Fibroblast of lung (primary cell): ENCODE measurements at regions not wholly inside any gene's neighbourhood (a gene's known extent, or its start where the extent isn't known, plus 50 kb on each side); places are given as distances from the start of the nearest gene placed in this dataset.

Experiments
- DNase-seq, 2 donors: peaks; one replicate each; pipeline versions ENCODE4 v3.0.0 to v3.0.0-alpha.2; 2010; ENCODE audit warnings: low read depth in 2 of 2
- H2AFZ ChIP-seq: 2 replicates; pipeline ENCODE4 v1.5.1; 2012; ENCODE audit warnings: low read length, control low read depth, inconsistent platforms
- H3K27ac ChIP-seq: 2 replicates; pipeline ENCODE4 v1.5.1; 2011; ENCODE audit warnings: low read length, control low read depth; ENCODE audit not compliant: insufficient read depth
- H3K27me3 ChIP-seq: 2 replicates; pipeline ENCODE4 v1.5.1; 2011; ENCODE audit warnings: mild to moderate bottlenecking, low read length; ENCODE audit not compliant: control insufficient read depth, insufficient read depth
- H3K36me3 ChIP-seq: 2 replicates; pipeline ENCODE4 v1.5.1; 2011; ENCODE audit warnings: low read length; ENCODE audit not compliant: control insufficient read depth, insufficient read depth
- H3K4me1 ChIP-seq: 2 replicates; pipeline ENCODE4 v1.5.1; 2011; ENCODE audit warnings: low read length; ENCODE audit not compliant: control insufficient read depth, insufficient read depth; ENCODE audit errors: extremely low read depth
- H3K4me2 ChIP-seq: 2 replicates; pipeline ENCODE4 v1.5.1; 2011; ENCODE audit warnings: low read length, control low read depth; ENCODE audit not compliant: insufficient read depth; ENCODE audit errors: extremely low read depth
- H3K4me3 ChIP-seq, 4 experiments: fragments of 200-600 bp in 1 of 4; sonication (generic) in 1 of 4; replicated peaks in 1 of 4; 2 replicates each; pipeline ENCODE4 v1.5.1; 2011 to 2016; ENCODE audit warnings: low read length in 4 of 4, low read depth in 3 of 4, mild to moderate bottlenecking in 3 of 4, control low read depth in 2 of 4, inconsistent platforms in 1 of 4, mixed read lengths in 1 of 4; ENCODE audit not compliant: insufficient read depth in 1 of 4; ENCODE audit errors: control extremely low read depth in 1 of 4
- H3K79me2 ChIP-seq: 2 replicates; pipeline ENCODE4 v1.5.1; 2012; ENCODE audit warnings: mild to moderate bottlenecking, low read length, inconsistent platforms; ENCODE audit not compliant: control insufficient read depth, insufficient read depth
- H3K9ac ChIP-seq: 2 replicates; pipeline ENCODE4 v1.5.1; 2011; ENCODE audit warnings: mild to moderate bottlenecking, low read length, control low read depth; ENCODE audit not compliant: insufficient read depth
- H3K9me3 ChIP-seq: 2 replicates; pipeline ENCODE4 v1.5.1; 2012; ENCODE audit warnings: low read depth, low read length; ENCODE audit not compliant: control insufficient read depth, insufficient read depth
- H4K20me1 ChIP-seq: 2 replicates; pipeline ENCODE4 v1.5.1; 2011; ENCODE audit warnings: low read length; ENCODE audit not compliant: control insufficient read depth, insufficient read depth; ENCODE audit errors: extremely low read depth
- EZH2 ChIP-seq: IDR thresholded peaks from 2 replicates; pipeline ENCODE4 v1.5.1; 2012; ENCODE audit warnings: low read length, control low read depth, mild to moderate bottlenecking; ENCODE audit errors: missing control alignments
- TF ChIP-seq, protein P1 (sequence below), 2 donors: IDR thresholded peaks in 1 of 2; conservative IDR thresholded peaks in 1 of 2; 1 replicate in 1 of 2; 2 replicates in 1 of 2; pipeline ENCODE4 v1.5.1; 2011 to 2012; ENCODE audit warnings: low read length in 2 of 2, control low read depth in 1 of 2, inconsistent platforms in 1 of 2, low read depth in 1 of 2, mild to moderate bottlenecking in 1 of 2

DNA sequence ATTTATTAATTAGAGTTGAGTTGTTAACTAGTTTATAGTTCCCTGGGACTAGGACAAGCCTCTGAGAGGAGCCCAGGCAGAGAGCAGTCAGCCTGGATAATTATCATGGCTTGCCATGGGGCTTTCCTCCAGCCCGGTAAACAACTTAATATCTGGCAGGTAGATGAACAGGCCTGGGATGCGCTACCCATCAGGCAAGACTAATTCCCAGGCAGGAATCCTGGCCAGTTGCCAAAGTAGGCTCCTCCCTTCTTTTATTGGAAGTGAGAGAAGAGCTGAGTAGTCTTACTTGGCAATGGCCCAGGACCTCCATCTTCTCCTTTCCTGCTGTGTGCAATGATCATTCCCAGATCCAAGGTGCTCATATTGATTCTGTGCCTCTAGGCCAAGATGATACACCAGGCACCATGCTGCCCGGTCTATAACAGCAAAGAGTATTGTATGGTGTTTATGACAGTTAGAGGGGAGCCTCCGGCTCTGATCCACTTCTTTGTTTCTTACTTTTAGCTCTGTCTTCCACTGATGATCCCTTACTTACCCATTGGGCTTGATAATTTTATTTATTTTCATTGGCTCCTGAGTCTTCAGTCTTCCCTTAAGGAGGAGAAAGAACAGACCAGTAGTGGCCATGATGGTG lies 408.7 kb downstream of the REEP3 start:
- no peak overlapping the region for H3K9ac ChIP-seq
- H3K4me2 ChIP-seq = no peak overlapping the region
- TF ChIP-seq, protein P1, sequence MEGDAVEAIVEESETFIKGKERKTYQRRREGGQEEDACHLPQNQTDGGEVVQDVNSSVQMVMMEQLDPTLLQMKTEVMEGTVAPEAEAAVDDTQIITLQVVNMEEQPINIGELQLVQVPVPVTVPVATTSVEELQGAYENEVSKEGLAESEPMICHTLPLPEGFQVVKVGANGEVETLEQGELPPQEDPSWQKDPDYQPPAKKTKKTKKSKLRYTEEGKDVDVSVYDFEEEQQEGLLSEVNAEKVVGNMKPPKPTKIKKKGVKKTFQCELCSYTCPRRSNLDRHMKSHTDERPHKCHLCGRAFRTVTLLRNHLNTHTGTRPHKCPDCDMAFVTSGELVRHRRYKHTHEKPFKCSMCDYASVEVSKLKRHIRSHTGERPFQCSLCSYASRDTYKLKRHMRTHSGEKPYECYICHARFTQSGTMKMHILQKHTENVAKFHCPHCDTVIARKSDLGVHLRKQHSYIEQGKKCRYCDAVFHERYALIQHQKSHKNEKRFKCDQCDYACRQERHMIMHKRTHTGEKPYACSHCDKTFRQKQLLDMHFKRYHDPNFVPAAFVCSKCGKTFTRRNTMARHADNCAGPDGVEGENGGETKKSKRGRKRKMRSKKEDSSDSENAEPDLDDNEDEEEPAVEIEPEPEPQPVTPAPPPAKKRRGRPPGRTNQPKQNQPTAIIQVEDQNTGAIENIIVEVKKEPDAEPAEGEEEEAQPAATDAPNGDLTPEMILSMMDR (conservative IDR thresholded peaks at IDR 0.05 in 1 of 2, IDR thresholded peaks at IDR 0.05 in 1 of 2; ENCODE audit: low read depth in 1 of 2, low read length in 2 of 2) = no peak
- no peak for TF ChIP-seq EZH2
- no peaks in the 10 kb centered on the region for H3K9me3 ChIP-seq
- DNase-seq = no peak
- H3K36me3 ChIP-seq = no peaks in the 10 kb centered on the region
- H3K27me3 ChIP-seq = no peaks in the 10 kb centered on the region
- H3K79me2 ChIP-seq = no peaks in the 10 kb centered on the region
- H3K4me1 ChIP-seq = no peaks in the 10 kb centered on the region
- H3K27ac ChIP-seq = no peak overlapping the region
- no peak overlapping the region for H3K4me3 ChIP-seq
- no peak overlapping the region for H2AFZ ChIP-seq
- H4K20me1 ChIP-seq = no peaks in the 10 kb centered on the region

DNA sequence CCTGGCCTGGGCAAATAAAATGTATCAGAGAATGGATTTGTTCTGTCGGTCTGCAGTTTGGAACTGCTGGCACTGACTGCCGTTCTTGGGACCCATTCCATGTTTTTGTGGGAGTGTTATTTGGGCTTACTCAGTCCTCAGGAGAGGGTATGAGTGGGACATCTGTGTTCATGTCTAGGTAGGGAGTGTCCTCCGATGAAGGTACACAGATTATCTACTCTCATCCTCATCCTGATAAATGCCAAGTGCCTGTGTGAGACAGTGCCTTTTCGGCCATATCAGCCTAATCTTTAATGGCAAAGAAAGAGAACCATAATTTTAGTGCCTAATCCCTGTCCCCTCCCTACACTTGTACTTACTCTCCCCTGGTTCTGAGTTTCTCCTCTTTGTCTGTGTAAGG lies 409.4 kb downstream of the REEP3 start:
- Histone ChIP-seq H3K4me2 (no peak overlapping the region), H3K9ac (no peak overlapping the region), H4K20me1 (no peaks in the 10 kb centered on the region), H3K9me3 (no peaks in the 10 kb centered on the region), H3K36me3 (no peaks in the 10 kb centered on the region), H3K27me3 (no peaks in the 10 kb centered on the region), H3K27ac (no peak overlapping the region), H2AFZ (no peak overlapping the region), H3K4me1 (no peaks in the 10 kb centered on the region), H3K79me2 (no peaks in the 10 kb centered on the region), H3K4me3 (no peak overlapping the region)
- DNase-seq = no peak
- TF ChIP-seq, protein P1 (conservative IDR thresholded peaks at IDR 0.05 in 1 of 2, IDR thresholded peaks at IDR 0.05 in 1 of 2; ENCODE audit: low read depth in 1 of 2, low read length in 2 of 2) = no peak
- no peak for TF ChIP-seq EZH2

DNA sequence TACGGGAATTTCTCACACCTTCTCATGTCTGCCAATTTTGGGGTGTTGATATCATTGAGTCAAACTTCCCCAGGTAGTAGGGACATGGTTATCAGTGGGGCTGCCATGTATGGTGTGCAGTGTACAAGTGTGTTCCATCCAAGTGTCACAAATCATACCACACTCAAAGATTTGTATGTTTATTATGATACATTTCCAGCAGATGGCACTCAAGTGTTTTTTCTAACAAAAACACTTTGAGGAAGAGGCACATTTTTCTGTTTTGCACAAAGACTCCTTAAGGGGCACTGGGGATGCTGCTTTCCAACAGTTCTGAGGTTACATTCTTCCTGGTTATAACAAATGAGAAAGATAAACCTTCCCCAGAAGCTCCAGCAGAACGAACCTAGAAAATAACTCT lies 414.5 kb downstream of the REEP3 start:
- Histone ChIP-seq H3K4me2 (no peak overlapping the region), H3K9me3 (no peaks in the 10 kb centered on the region), H3K27ac (no peak overlapping the region), H3K79me2 (no peaks in the 10 kb centered on the region), H2AFZ (no peak overlapping the region), H3K27me3 (no peaks in the 10 kb centered on the region), H3K4me1 (no peaks in the 10 kb centered on the region), H3K4me3 (no peak overlapping the region), H3K9ac (no peak overlapping the region), H4K20me1 (no peaks in the 10 kb centered on the region), H3K36me3 (no peaks in the 10 kb centered on the region)
- DNase-seq = no peak
- TF ChIP-seq, protein P1 (conservative IDR thresholded peaks at IDR 0.05 in 1 of 2, IDR thresholded peaks at IDR 0.05 in 1 of 2; ENCODE audit: low read depth in 1 of 2, low read length in 2 of 2) = no peak
- TF ChIP-seq EZH2 = no peak
